ENCODE measurements at regions not wholly inside any gene's neighbourhood (a gene's known extent, or its start where the extent isn't known, plus 50 kb on each side); places are given as distances from the start of the nearest gene placed in this dataset.

- BruUV-seq (replicated peaks): no TSS peak
- no peaks in the 10 kb centered on the region for H3K27me3 ChIP-seq (ENCODE audit: control insufficient read depth, insufficient read depth, low read length)
Observed at GRCh38 chr19:33887891-33888290, 91.2 kb downstream of the KCTD15 start.

GRCh38 chr19:33888665-33889064 lies 92.0 kb downstream of the KCTD15 start:
- Histone ChIP-seq H3K4me3 (ENCODE audit: low read depth in 2 of 2, low read length in 2 of 2) (no peak overlapping the region), H3K4me1 (ENCODE audit: control insufficient read depth, insufficient read depth, low read length) (no peaks in the 10 kb centered on the region), H3K27me3 (ENCODE audit: control insufficient read depth, insufficient read depth, low read length) (no peaks in the 10 kb centered on the region; the same call in 1 of the 2 replicates), H3K36me3 (ENCODE audit: control insufficient read depth, insufficient read depth, low read length) (no peaks in the 10 kb centered on the region), H3K27ac (ENCODE audit: low read length) (no peak overlapping the region), H3K9me3 (ENCODE audit: control insufficient read depth, insufficient read depth, low read depth, low read length) (no peaks in the 10 kb centered on the region)
- TF ChIP-seq CTCF (IDR thresholded peaks at IDR 0.05): no peak
- no peak for TF ChIP-seq POLR2AphosphoS5 (IDR thresholded peaks at IDR 0.05; ENCODE audit: low read depth, low read length)
- TF ChIP-seq TCF7L2 (IDR thresholded peaks at IDR 0.05; ENCODE audit: low read depth, low read length): no peak
- TF ChIP-seq REST (IDR thresholded peaks at IDR 0.05; ENCODE audit: insufficient read depth in 1 of 2, low read depth in 2 of 2, low read length in 1 of 2): no peak
- TF ChIP-seq SIN3A (IDR thresholded peaks at IDR 0.05; ENCODE audit: borderline replicate concordance, insufficient read depth, low read depth, low read length): no peak
- DNase-seq (ENCODE audit: low read depth, low spot score): no peak
- CTCF ChIA-PET: no interaction called here
- intact Hi-C loops (cut with micrococcal nuclease; ENCODE audit: unreplicated experiment) (no loop called here), in situ Hi-C loops (cut with HindIII; ENCODE audit: low pct_unique_long_range_greater_than_20kb, low sequenced_read_pairs) (no loop called here)
- no peak for ATAC-seq
- POLR2A ChIA-PET: no interaction called here
- BruUV-seq (replicated peaks): no TSS peak

More at GRCh38 chr19:33887891-33888290, 91.2 kb downstream of the KCTD15 start:
- no peak for DNase-seq (ENCODE audit: low read depth, low spot score)
- H3K9me3 ChIP-seq (ENCODE audit: control insufficient read depth, insufficient read depth, low read depth, low read length): no peaks in the 10 kb centered on the region
- ChIA-PET CTCF (interaction anchor here (0.6 kb wide), 1 partner anchor 213 kb away, joined by 6 read pairs; no protein-coding TSS in a partner anchor), POLR2A (no interaction called here)
- H3K4me3 ChIP-seq (ENCODE audit: low read depth in 2 of 2, low read length in 2 of 2): no peak overlapping the region
- no peaks in the 10 kb centered on the region for H3K36me3 ChIP-seq (ENCODE audit: control insufficient read depth, insufficient read depth, low read length)
- no peak overlapping the region for H3K27ac ChIP-seq (ENCODE audit: low read length)
- peak; percentile 14; the same call in 1 of the 2 replicates for ATAC-seq
- TF ChIP-seq CTCF (IDR thresholded peaks at IDR 0.05) (no peak), POLR2AphosphoS5 (IDR thresholded peaks at IDR 0.05; ENCODE audit: low read depth, low read length) (no peak), SIN3A (IDR thresholded peaks at IDR 0.05; ENCODE audit: borderline replicate concordance, insufficient read depth, low read depth, low read length) (no peak), TCF7L2 (IDR thresholded peaks at IDR 0.05; ENCODE audit: low read depth, low read length) (no peak), REST (IDR thresholded peaks at IDR 0.05; ENCODE audit: insufficient read depth in 1 of 2, low read depth in 2 of 2, low read length in 1 of 2) (no peak)
- no peaks in the 10 kb centered on the region for H3K4me1 ChIP-seq (ENCODE audit: control insufficient read depth, insufficient read depth, low read length)
- in situ Hi-C loops (cut with HindIII; ENCODE audit: low pct_unique_long_range_greater_than_20kb, low sequenced_read_pairs) (no loop called here), intact Hi-C loops (cut with micrococcal nuclease; ENCODE audit: unreplicated experiment) (no loop called here)
